ENCODE measurements at regions not wholly inside any gene's neighbourhood (a gene's known extent, or its start where the extent isn't known, plus 50 kb on each side); places are given as distances from the start of the nearest gene placed in this dataset.

- no peaks in the 10 kb centered on the region for H3K79me2 ChIP-seq (ENCODE audit: insufficient read depth)
- no peaks in the 10 kb centered on the region for H3F3A ChIP-seq (replicated peaks; ENCODE audit: insufficient read depth)
- 44% methylated on average over 5 of the region's 5 CpGs for WGBS (ENCODE audit: low lambda C conversion rate)
- no peak for TF ChIP-seq YY1 (IDR thresholded peaks at IDR 0.05; ENCODE audit: low read depth)
- TF ChIP-seq POLR2AphosphoS5 (IDR thresholded peaks at IDR 0.05; ENCODE audit: low read depth, low read length) = no peak
- no peak for TF ChIP-seq SMC3 (IDR thresholded peaks at IDR 0.05; ENCODE audit: low read depth, low read length)
- TF ChIP-seq, protein P1, sequence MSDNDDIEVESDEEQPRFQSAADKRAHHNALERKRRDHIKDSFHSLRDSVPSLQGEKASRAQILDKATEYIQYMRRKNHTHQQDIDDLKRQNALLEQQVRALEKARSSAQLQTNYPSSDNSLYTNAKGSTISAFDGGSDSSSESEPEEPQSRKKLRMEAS (IDR thresholded peaks at IDR 0.05; ENCODE audit: low read depth) = no peak
- no peak for TF ChIP-seq IRF3 (IDR thresholded peaks at IDR 0.05; ENCODE audit: low read depth, low read length)
- TF ChIP-seq FOSL2 (IDR thresholded peaks at IDR 0.05; ENCODE audit: borderline replicate concordance, low read depth) = no peak
- no peak for TF ChIP-seq JUND (IDR thresholded peaks at IDR 0.05)
- no peaks in the 10 kb centered on the region for H3K4me1 ChIP-seq (ENCODE audit: control insufficient read depth in 1 of 2, insufficient read depth in 2 of 2, low read depth in 1 of 2, low read length in 1 of 2)
- H3K27ac ChIP-seq (ENCODE audit: low read depth in 2 of 2, low read length in 1 of 2) = no peak overlapping the region
- no peak overlapping the region for H2AFZ ChIP-seq (ENCODE audit: low read depth)
- ChIA-PET POLR2A (no interaction called here), CTCF (no interaction called here)
- no peak overlapping the region for H3K4me3 ChIP-seq (ENCODE audit: low read depth in 2 of 2, low read length in 1 of 2)
- H3K9me2 ChIP-seq = no peaks in the 10 kb centered on the region
- DNase-seq = no peak
- no peak overlapping the region for H3K4me2 ChIP-seq
- no peaks in the 10 kb centered on the region for H3K27me3 ChIP-seq (ENCODE audit: insufficient read depth)
- H3K36me3 ChIP-seq (replicated peaks in 1 of 2; ENCODE audit: control insufficient read depth in 1 of 2, insufficient read depth in 2 of 2, low read length in 1 of 2) = no peaks in the 10 kb centered on the region
- H3K9me3 ChIP-seq = no peaks in the 10 kb centered on the region
- no peaks in the 10 kb centered on the region for H4K20me1 ChIP-seq (ENCODE audit: insufficient read depth)
- H3K9ac ChIP-seq = no peak overlapping the region
Measured at GRCh38 chr9:7613931-7614330, 185.6 kb downstream of the DMAC1 start.

DNA sequence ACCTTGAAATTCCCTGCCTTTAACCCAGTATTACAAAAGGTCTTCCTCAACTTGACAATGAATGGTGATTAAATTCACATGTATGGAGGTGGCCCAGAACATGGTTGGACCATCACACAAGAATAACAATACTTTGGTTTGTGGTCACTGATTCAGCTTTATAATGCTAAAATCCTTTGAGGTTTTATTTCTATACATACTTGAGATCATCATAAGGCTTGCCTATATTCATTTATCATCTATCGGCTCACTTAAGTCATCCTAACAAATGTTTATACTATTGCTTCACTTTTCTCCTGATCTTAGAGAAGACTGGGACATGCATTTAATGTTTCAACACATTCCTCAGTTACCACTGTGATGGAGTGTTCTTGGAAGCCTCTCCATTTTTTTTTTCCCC is 191.3 kb downstream of the DMAC1 start:
- POLR2A ChIA-PET = no interaction called here
- H3K79me2 ChIP-seq (ENCODE audit: insufficient read depth) = no peaks in the 10 kb centered on the region
- no peak overlapping the region for H3K27ac ChIP-seq (ENCODE audit: low read depth in 2 of 2, low read length in 1 of 2)
- H4K20me1 ChIP-seq (ENCODE audit: insufficient read depth) = no peaks in the 10 kb centered on the region
- no peak overlapping the region for H2AFZ ChIP-seq (ENCODE audit: low read depth)
- H3K4me1 ChIP-seq (ENCODE audit: control insufficient read depth in 1 of 2, insufficient read depth in 2 of 2, low read depth in 1 of 2, low read length in 1 of 2) = no peaks in the 10 kb centered on the region
- H3K9me2 ChIP-seq = no peaks in the 10 kb centered on the region
- H3K9ac ChIP-seq = no peak overlapping the region
- H3K27me3 ChIP-seq (ENCODE audit: insufficient read depth) = no peaks in the 10 kb centered on the region
- TF ChIP-seq RCOR1 (IDR thresholded peaks at IDR 0.05; ENCODE audit: low read length) (no peak), NFIC (IDR thresholded peaks at IDR 0.05; ENCODE audit: borderline replicate concordance) (no peak), TCF12 (IDR thresholded peaks at IDR 0.05) (no peak), RAD21 (IDR thresholded peaks at IDR 0.05; ENCODE audit: low read length) (no peak), RXRA (IDR thresholded peaks at IDR 0.05; ENCODE audit: borderline replicate concordance, low read depth) (no peak), SIN3A (IDR thresholded peaks at IDR 0.05; ENCODE audit: borderline replicate concordance, low read depth, low read length) (no peak), MEF2A (IDR thresholded peaks at IDR 0.05; ENCODE audit: borderline replicate concordance, low read depth) (no peak), GABPA (IDR thresholded peaks at IDR 0.05; ENCODE audit: low read depth) (no peak)
- no peak overlapping the region for H3K4me3 ChIP-seq (ENCODE audit: low read depth in 2 of 2, low read length in 1 of 2)
- CTCF ChIA-PET = no interaction called here
- 80% methylated on average over 1 of the region's 1 CpG for WGBS (ENCODE audit: low lambda C conversion rate)
- DNase-seq = no peak
- no peak overlapping the region for H3K4me2 ChIP-seq
- H3K36me3 ChIP-seq (replicated peaks in 1 of 2; ENCODE audit: control insufficient read depth in 1 of 2, insufficient read depth in 2 of 2, low read length in 1 of 2) = no peaks in the 10 kb centered on the region
- no peaks in the 10 kb centered on the region for H3F3A ChIP-seq (replicated peaks; ENCODE audit: insufficient read depth)
- no peaks in the 10 kb centered on the region for H3K9me3 ChIP-seq

- H2AFZ ChIP-seq (ENCODE audit: low read depth) = no peak overlapping the region
- POLR2A ChIA-PET = no interaction called here
- WGBS (ENCODE audit: low lambda C conversion rate) = 22% methylated on average over 2 of the region's 2 CpGs
- TF ChIP-seq POLR2AphosphoS5 (IDR thresholded peaks at IDR 0.05; ENCODE audit: low read depth, low read length) = no peak
- TF ChIP-seq TEAD4 (IDR thresholded peaks at IDR 0.05; ENCODE audit: borderline replicate concordance, insufficient read depth) = no peak
- TF ChIP-seq EP300 (IDR thresholded peaks at IDR 0.05; ENCODE audit: borderline replicate concordance in 1 of 2, low read depth in 1 of 2, low read length in 1 of 2) = no peak
- TF ChIP-seq NFIC (IDR thresholded peaks at IDR 0.05; ENCODE audit: borderline replicate concordance) = no peak
- TF ChIP-seq EZH2phosphoT487 (IDR thresholded peaks at IDR 0.05; ENCODE audit: borderline replicate concordance, low read depth) = no peak
- TF ChIP-seq ELF1 (IDR thresholded peaks at IDR 0.05) = no peak
- TF ChIP-seq TCF12 (IDR thresholded peaks at IDR 0.05) = no peak
- no peak for TF ChIP-seq REST (IDR thresholded peaks at IDR 0.05; ENCODE audit: low read depth, low read length)
- no peak for TF ChIP-seq CHD2 (IDR thresholded peaks at IDR 0.05; ENCODE audit: low read length, partially characterized antibody)
- no peak for TF ChIP-seq RXRA (IDR thresholded peaks at IDR 0.05; ENCODE audit: borderline replicate concordance, low read depth)
- no peak for TF ChIP-seq RCOR1 (IDR thresholded peaks at IDR 0.05; ENCODE audit: low read length)
- no peak for TF ChIP-seq YY1 (IDR thresholded peaks at IDR 0.05; ENCODE audit: low read depth)
Measured at GRCh38 chr9:7607421-7607820, 192.2 kb downstream of the DMAC1 start.

More at GRCh38 chr9:7607421-7607820, 192.2 kb downstream of the DMAC1 start:
- H3K27ac ChIP-seq (ENCODE audit: low read depth in 2 of 2, low read length in 1 of 2) = no peak overlapping the region
- CTCF ChIA-PET = no interaction called here
- H3K4me2 ChIP-seq = no peak overlapping the region
- H3K27me3 ChIP-seq (ENCODE audit: insufficient read depth) = no peaks in the 10 kb centered on the region
- no peak for DNase-seq
- H3K79me2 ChIP-seq (ENCODE audit: insufficient read depth) = no peaks in the 10 kb centered on the region
- H3F3A ChIP-seq (replicated peaks; ENCODE audit: insufficient read depth) = no peaks in the 10 kb centered on the region
- no peaks in the 10 kb centered on the region for H3K36me3 ChIP-seq (replicated peaks in 1 of 2; ENCODE audit: control insufficient read depth in 1 of 2, insufficient read depth in 2 of 2, low read length in 1 of 2)
- H3K9me3 ChIP-seq = no peaks in the 10 kb centered on the region
- no peaks in the 10 kb centered on the region for H3K9me2 ChIP-seq
- no peak overlapping the region for H3K4me3 ChIP-seq (ENCODE audit: low read depth in 2 of 2, low read length in 1 of 2)
- H4K20me1 ChIP-seq (ENCODE audit: insufficient read depth) = no peaks in the 10 kb centered on the region
- H3K9ac ChIP-seq = no peak overlapping the region
- H3K4me1 ChIP-seq (ENCODE audit: control insufficient read depth in 1 of 2, insufficient read depth in 2 of 2, low read depth in 1 of 2, low read length in 1 of 2) = no peaks in the 10 kb centered on the region

Data from SK-N-SH (cell line).